Gastroesophageal sphincter (tissue), 3 donors: ENCODE measurements at regions not wholly inside any gene's neighbourhood (a gene's known extent, or its start where the extent isn't known, plus 50 kb on each side); places are given as distances from the start of the nearest gene placed in this dataset.

Source experiments
- CTCF ChIP-seq, 4 experiments: fragments of 200-600 bp in 2 of 4; fragments of 450-650 bp in 2 of 4; sonication (generic) in 1 of 4; IDR thresholded peaks; one replicate each; pipeline ENCODE4 v1.5.1; 2017 to 2019; ENCODE audit warnings: antibody characterized with exemption in 4 of 4, mild to moderate bottlenecking in 2 of 4, moderate library complexity in 2 of 4
- POLR2A ChIP-seq, 2 donors: fragments of 450-650 bp; IDR thresholded peaks; one replicate each; pipeline ENCODE4 v1.6.1; 2017; ENCODE audit warnings: antibody characterized with exemption in 2 of 2, mild to moderate bottlenecking in 2 of 2, moderate library complexity in 1 of 2

DNA sequence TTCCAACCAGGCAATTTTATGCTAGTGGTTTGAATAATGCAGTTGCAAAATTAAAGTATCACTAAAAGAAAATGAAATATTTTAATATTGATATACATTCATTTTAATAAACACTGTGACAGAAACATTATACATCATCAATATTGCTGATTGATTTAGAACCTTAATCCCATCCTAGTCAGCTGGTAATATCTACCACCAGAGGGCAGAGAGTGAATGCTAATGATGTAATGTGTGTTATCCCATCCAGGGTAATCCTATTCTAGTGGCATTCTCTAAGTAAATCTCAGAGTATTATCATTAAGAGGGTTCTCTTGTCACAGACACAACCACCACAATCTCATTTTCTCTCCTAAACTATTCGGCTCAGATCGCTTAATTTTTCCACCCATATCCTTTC lies 477.4 kb downstream of the CPS1 start:
- TF ChIP-seq CTCF (IDR thresholded peaks at IDR 0.05) (no peak), POLR2A (IDR thresholded peaks at IDR 0.05) (no peak)
